ENCODE measurements at regions not wholly inside any gene's neighbourhood (a gene's known extent, or its start where the extent isn't known, plus 50 kb on each side); places are given as distances from the start of the nearest gene placed in this dataset.
A peak's percentile ranks its signal among the peaks of the same experiment; 100 is the strongest.

DNA sequence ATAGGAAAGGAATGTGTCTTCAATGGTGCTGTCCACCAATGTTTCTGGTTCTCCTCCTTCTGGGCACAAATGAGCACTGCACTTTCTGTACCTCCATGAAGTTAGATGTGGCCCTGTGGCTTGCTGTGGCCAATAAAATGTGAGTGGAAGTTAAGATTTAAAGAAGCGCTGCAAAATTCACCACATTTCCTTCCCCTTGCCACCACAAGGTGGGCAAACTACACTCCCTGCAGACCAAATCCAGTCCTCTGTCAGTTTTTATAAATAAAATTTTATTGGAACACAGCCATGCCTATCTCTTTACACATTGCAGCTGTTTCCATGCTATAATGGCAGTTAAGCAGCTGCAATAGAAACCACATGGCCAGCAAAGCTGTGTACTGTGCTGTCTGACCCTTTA is 141.4 kb upstream of the TMPO start:
- no peaks in the 10 kb centered on the region for H3K36me3 Mint-ChIP-seq (ENCODE audit: low read depth)
- H3K27me3 Mint-ChIP-seq = peaks cover 15% of the 10 kb centered on the region
- ChIA-PET CTCF (interaction anchor here (0.5 to 2.4 kb wide), 4 partner anchors 8 to 194 kb away, joined by 3 to 6 read pairs (median 3); no protein-coding TSS in a partner anchor), POLR2A (no interaction called here)
- H3K4me1 Mint-ChIP-seq = peaks cover 12% of the 10 kb centered on the region
- H3K27ac Mint-ChIP-seq = no peak overlapping the region
- H3K9me3 Mint-ChIP-seq (ENCODE audit: low read depth) = no peaks in the 10 kb centered on the region
- no peak for ATAC-seq
- DNase-seq = no peak
- intact Hi-C loops (cut with DNase I, micrococcal nuclease) = loop anchor here (5.0 to 10.0 kb wide), 3 partner anchors 147 to 1387 kb away; no protein-coding TSS in a partner anchor
- no peak overlapping the region for H3K4me3 Mint-ChIP-seq

DNA sequence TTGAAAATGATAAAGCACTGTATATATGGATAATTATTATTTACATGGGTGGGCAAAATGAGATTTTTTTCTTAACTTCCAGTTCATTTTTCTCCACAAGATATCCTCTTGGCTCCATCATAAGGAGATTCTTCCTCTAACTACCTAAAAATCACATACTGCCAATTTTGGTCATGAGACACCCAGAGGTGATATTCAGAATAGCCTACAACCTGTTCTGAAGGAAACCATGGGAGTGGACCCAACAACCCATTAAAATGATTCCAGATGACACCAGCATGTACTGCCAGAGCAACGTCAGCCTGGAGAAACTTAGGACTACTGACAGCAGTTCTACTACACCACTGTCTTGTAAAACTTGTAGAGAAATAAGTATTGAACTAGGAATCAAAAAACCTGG is 136.3 kb upstream of the TMPO start:
- Mint-ChIP-seq H3K9me3 (ENCODE audit: low read depth) (no peaks in the 10 kb centered on the region), H3K27me3 (peaks cover 13% of the 10 kb centered on the region), H3K36me3 (ENCODE audit: low read depth) (no peaks in the 10 kb centered on the region), H3K4me3 (no peak overlapping the region), H3K27ac (no peak overlapping the region), H3K4me1 (no peaks in the 10 kb centered on the region)
- intact Hi-C loops (cut with DNase I, micrococcal nuclease) = loop anchor here in 1 of 2 experiments (10.0 kb wide), 1 partner anchor 154 kb away; no protein-coding TSS in a partner anchor
- ChIA-PET CTCF (interaction anchor here (1.2 kb wide), 1 partner anchor 18 kb away, joined by 4 read pairs; no protein-coding TSS in a partner anchor), POLR2A (no interaction called here)
- no peak for DNase-seq
- no peak for ATAC-seq

DNA sequence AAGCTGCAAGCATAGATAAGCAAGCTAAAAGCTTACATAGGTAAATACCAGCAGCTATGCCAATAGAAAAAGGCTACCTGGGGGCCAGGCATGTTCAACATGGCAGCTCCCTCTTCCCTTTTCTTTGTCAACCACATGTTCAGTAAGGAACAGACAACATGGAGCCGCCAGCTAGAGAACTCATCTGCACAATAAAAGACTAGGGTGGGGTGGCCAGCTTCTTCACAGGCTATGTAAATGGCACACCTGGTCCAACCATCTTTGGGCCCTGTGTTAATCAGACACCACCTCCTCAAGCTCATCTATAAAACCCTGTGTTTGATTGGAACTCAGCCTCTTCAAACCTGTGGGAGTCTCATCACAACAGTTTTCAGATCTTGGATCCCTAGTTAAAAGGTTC is 129.7 kb upstream of the TMPO start:
- no peak for DNase-seq
- Mint-ChIP-seq H3K27ac (no peak overlapping the region), H3K36me3 (ENCODE audit: low read depth) (no peaks in the 10 kb centered on the region), H3K4me3 (no peak overlapping the region), H3K9me3 (ENCODE audit: low read depth) (no peaks in the 10 kb centered on the region), H3K27me3 (peaks cover under 1% of the 10 kb centered on the region), H3K4me1 (no peaks in the 10 kb centered on the region)
- ChIA-PET POLR2A (no interaction called here), CTCF (interaction anchor here (0.7 to 0.8 kb wide), 2 partner anchors 10 to 33 kb away, joined by 3 read pairs; no protein-coding TSS in a partner anchor)
- intact Hi-C loops (cut with DNase I, micrococcal nuclease) = no loop called here
- ATAC-seq = no peak

DNA sequence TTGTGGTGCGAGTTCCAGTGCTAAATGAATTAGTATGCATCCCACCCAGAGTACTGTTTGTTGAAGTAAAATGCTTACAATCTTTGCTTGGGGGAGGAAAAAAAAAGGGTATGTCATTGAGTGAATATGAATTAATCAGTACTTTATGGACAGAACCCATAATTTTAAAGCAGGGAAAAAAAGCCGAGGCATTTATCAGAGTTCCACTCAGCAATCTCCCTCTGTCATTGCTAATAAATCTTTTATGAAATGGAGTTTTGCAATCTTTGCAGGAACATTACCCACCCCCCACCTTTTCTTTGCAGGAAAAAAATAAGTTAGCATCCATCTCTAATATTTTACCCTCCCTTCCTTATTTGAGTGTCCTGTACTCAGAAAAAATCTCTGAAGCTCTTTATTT is 127.9 kb upstream of the TMPO start:
- Mint-ChIP-seq H3K4me3 (no peak overlapping the region), H3K27me3 (no peaks in the 10 kb centered on the region), H3K36me3 (ENCODE audit: low read depth) (no peaks in the 10 kb centered on the region), H3K9me3 (ENCODE audit: low read depth) (no peaks in the 10 kb centered on the region), H3K27ac (no peak overlapping the region), H3K4me1 (no peaks in the 10 kb centered on the region)
- ATAC-seq (no peak), DNase-seq (no peak)
- ChIA-PET POLR2A (no interaction called here), CTCF (no interaction called here)
- intact Hi-C loops (cut with DNase I, micrococcal nuclease) = no loop called here

- Mint-ChIP-seq H3K4me1 (no peaks in the 10 kb centered on the region), H3K27ac (no peak overlapping the region), H3K4me3 (no peak overlapping the region), H3K36me3 (ENCODE audit: low read depth) (no peaks in the 10 kb centered on the region), H3K27me3 (no peaks in the 10 kb centered on the region), H3K9me3 (ENCODE audit: low read depth) (no peaks in the 10 kb centered on the region)
- POLR2A ChIA-PET = no interaction called here
- CTCF ChIA-PET = no interaction called here
- no peak for ATAC-seq
- no peak for DNase-seq
- intact Hi-C loops (cut with DNase I, micrococcal nuclease) = no loop called here
These were observed 127.3 kb upstream of the TMPO start for GRCh38 chr12:98388126-98388525.

DNA sequence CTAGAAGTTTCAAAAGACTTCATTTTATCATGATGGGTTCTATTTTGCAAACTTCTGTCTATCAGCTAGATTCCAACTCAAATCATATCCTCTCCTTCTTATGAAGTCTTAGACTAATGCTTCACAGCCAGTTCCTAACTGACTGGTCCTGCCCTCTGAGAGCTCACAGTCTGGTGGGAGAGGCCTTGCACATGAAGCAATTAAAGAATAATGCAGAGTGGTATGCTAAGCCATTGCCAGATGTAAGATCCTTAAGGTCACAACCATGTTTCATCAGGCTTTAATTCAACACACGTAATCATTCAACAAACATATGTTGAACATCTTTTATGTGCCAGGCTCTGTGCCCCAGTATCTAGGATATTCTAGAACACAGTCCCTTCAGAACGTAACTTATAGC is 125.8 kb upstream of the TMPO start:
- ChIA-PET CTCF (interaction anchor here (0.6 to 1.6 kb wide), 2 partner anchors 15 to 47 kb away, joined by 3 read pairs; no protein-coding TSS in a partner anchor), POLR2A (no interaction called here)
- Mint-ChIP-seq H3K36me3 (ENCODE audit: low read depth) (no peaks in the 10 kb centered on the region), H3K4me3 (no peak overlapping the region), H3K27me3 (no peaks in the 10 kb centered on the region), H3K27ac (no peak overlapping the region), H3K9me3 (ENCODE audit: low read depth) (no peaks in the 10 kb centered on the region), H3K4me1 (no peaks in the 10 kb centered on the region)
- intact Hi-C loops (cut with DNase I, micrococcal nuclease) = no loop called here
- no peak for DNase-seq
- no peak for ATAC-seq

DNA sequence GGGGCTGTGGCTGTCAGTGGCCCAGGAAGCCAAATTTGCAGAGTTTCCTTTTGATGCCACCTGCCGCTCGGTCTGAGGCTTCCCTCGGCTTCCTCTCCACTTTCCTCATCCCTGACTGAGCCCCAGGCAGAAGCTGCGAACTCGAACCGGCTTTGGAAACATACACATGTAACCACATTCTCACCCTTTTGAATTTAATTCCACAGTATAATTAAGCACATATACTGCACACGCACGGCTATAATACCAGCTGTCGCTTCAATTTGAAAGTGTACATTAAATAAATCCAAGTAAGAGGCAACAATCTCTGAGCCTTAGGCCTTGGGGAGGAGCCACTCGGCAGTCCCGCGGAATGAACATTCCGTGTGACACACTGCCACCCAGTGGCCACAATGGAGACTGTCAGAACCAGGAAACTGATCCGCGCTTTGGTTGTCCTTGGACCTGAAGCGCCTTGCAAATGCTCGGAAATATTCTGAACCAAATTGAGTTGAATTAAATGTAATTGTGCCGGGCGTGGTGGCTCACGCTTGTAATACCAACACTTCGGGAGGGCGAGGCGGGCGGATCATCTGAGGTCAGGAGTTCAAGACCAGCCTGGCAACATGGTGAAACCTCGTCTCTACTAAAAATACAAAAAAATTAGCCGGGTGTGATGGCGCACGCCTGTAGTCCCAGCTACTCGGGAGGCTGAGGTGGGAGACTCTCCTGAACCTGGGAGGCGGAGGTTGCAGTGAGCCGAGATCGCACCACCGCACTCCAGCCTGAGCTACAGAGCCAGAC is 117.9 kb upstream of the TMPO start:
- peaks cover 30% of the 10 kb centered on the region for H3K4me1 Mint-ChIP-seq
- POLR2A ChIA-PET = interaction anchor here (0.6 kb wide), 1 partner anchor 127 kb away, joined by 4 read pairs; no protein-coding TSS in a partner anchor
- CTCF ChIA-PET = interaction anchor here (0.6 to 1.8 kb wide), 18 partner anchors 14 to 1257 kb away, joined by 3 to 6 read pairs (median 3); no protein-coding TSS in a partner anchor
- DNase-seq (peak; percentile 89), ATAC-seq (peak; percentile 92)
- no peaks in the 10 kb centered on the region for H3K27me3 Mint-ChIP-seq
- intact Hi-C loops (cut with DNase I, micrococcal nuclease) = loop anchor here (1.0 to 10.0 kb wide), 6 partner anchors 170 to 1818 kb away; no protein-coding TSS in a partner anchor
- H3K9me3 Mint-ChIP-seq (ENCODE audit: low read depth) = no peaks in the 10 kb centered on the region
- peak overlapping the region; percentile 65 for H3K4me3 Mint-ChIP-seq
- H3K27ac Mint-ChIP-seq = peak overlapping the region; percentile 55
- no peaks in the 10 kb centered on the region for H3K36me3 Mint-ChIP-seq (ENCODE audit: low read depth)

DNA sequence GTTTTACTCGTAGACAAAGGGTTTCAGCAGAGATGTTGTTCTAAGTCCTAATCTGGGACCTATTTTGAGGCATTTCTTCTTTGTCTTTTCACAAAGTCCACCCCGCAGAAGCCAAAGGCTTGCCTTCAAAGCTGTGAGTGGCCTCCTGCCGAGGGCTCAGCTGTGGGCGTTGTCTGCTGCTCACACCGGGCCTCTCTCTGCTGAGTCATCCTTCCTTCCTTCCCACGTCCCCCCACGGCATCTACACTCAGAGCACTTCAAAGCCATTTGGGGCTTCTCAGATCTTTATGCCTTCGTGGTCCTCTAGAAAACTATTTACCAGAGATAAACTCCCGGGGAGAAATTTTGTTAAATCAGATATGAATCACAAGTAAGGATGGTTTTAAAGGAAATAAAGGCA is 115.9 kb upstream of the TMPO start:
- intact Hi-C loops (cut with DNase I, micrococcal nuclease) = loop anchor here (5.0 to 10.0 kb wide), 2 partner anchors 1092 to 1095 kb away; no protein-coding TSS in a partner anchor
- CTCF ChIA-PET = interaction anchor here (0.8 to 1.1 kb wide), 2 partner anchors 13 to 18 kb away, joined by 3 to 8 read pairs; no protein-coding TSS in a partner anchor

DNA sequence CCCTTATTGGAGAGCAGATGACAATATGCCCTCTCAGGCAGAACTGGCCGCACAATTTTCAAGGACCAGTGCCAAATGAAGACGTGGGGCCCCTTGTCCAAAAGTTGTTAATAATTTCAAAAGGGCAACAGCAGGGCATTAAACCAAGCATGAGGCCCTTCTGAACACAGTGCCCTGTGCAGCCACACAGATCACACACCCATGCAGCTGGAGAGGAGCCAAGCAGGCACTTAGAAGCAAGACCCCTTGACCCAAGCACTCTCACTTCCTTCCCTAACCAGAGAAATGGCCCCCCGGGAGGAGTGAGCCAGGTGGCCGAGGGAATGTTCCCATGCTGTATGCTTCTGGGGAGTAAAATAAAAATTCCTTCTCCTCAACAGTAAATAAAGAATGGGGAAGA is 114.0 kb upstream of the TMPO start:
- intact Hi-C loops (cut with DNase I, micrococcal nuclease) = no loop called here
- H3K4me1 Mint-ChIP-seq = peaks cover 30% of the 10 kb centered on the region
- ChIA-PET POLR2A (no interaction called here), CTCF (no interaction called here)
- H3K9me3 Mint-ChIP-seq (ENCODE audit: low read depth) = no peaks in the 10 kb centered on the region
- ATAC-seq = no peak
- H3K27ac Mint-ChIP-seq = no peak overlapping the region
- no peak for DNase-seq
- H3K27me3 Mint-ChIP-seq = no peaks in the 10 kb centered on the region
- no peaks in the 10 kb centered on the region for H3K36me3 Mint-ChIP-seq (ENCODE audit: low read depth)
- H3K4me3 Mint-ChIP-seq = no peak overlapping the region

More for the DNA sequence above, 115.9 kb upstream of the TMPO start:
- Mint-ChIP-seq H3K36me3 (ENCODE audit: low read depth) (no peaks in the 10 kb centered on the region), H3K27ac (peak overlapping the region; percentile 12), H3K9me3 (ENCODE audit: low read depth) (no peaks in the 10 kb centered on the region), H3K4me1 (peaks cover 30% of the 10 kb centered on the region), H3K4me3 (no peak overlapping the region), H3K27me3 (no peaks in the 10 kb centered on the region)
- ATAC-seq (peak; percentile 82), DNase-seq (peak; percentile 80)
- POLR2A ChIA-PET = interaction anchor here (0.6 kb wide), 1 partner anchor 88 kb away, joined by 3 read pairs; no protein-coding TSS in a partner anchor

DNA sequence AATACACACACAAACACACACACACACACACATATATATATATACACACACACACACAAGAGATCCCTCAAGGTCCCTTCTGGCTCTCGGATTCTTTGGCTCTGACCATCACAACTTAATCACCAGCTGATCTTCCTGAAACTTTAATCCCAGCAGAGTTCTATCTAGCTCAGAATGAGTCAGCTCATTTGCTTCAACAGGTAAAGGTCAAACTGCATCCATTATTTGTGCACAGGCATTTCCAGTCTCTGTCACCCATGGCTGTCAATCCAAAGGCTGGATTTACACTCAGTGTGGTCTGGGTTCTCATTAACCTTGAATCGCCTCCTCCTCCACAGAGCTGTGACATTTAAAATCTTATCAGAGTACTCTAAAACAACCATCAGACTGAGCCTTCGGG is 113.3 kb upstream of the TMPO start:
- H3K27ac Mint-ChIP-seq = no peak overlapping the region
- no peak for ATAC-seq
- H3K4me1 Mint-ChIP-seq = peaks cover 29% of the 10 kb centered on the region

GRCh38 chr12:98402671-98403070 is 112.7 kb upstream of the TMPO start:
- intact Hi-C loops (cut with DNase I, micrococcal nuclease) = no loop called here
- POLR2A ChIA-PET = no interaction called here
- DNase-seq (no peak), ATAC-seq (no peak)
- Mint-ChIP-seq H3K27me3 (no peaks in the 10 kb centered on the region), H3K27ac (no peak overlapping the region), H3K4me3 (no peak overlapping the region), H3K9me3 (ENCODE audit: low read depth) (no peaks in the 10 kb centered on the region), H3K4me1 (peaks cover 23% of the 10 kb centered on the region), H3K36me3 (ENCODE audit: low read depth) (no peaks in the 10 kb centered on the region)
- CTCF ChIA-PET = interaction anchor here (0.8 kb wide), 1 partner anchor 8 kb away, joined by 3 read pairs; no protein-coding TSS in a partner anchor

More for the DNA sequence above, 113.3 kb upstream of the TMPO start:
- Mint-ChIP-seq H3K36me3 (ENCODE audit: low read depth) (no peaks in the 10 kb centered on the region), H3K9me3 (ENCODE audit: low read depth) (no peaks in the 10 kb centered on the region), H3K4me3 (no peak overlapping the region), H3K27me3 (no peaks in the 10 kb centered on the region)
- DNase-seq = no peak
- intact Hi-C loops (cut with DNase I, micrococcal nuclease) = no loop called here
- ChIA-PET POLR2A (no interaction called here), CTCF (interaction anchor here (0.8 kb wide), 1 partner anchor 8 kb away, joined by 3 read pairs; no protein-coding TSS in a partner anchor)

- Mint-ChIP-seq H3K36me3 (ENCODE audit: low read depth) (no peaks in the 10 kb centered on the region), H3K4me3 (no peak overlapping the region), H3K9me3 (ENCODE audit: low read depth) (no peaks in the 10 kb centered on the region), H3K27ac (no peak overlapping the region), H3K27me3 (no peaks in the 10 kb centered on the region), H3K4me1 (peaks cover 22% of the 10 kb centered on the region)
- ChIA-PET POLR2A (no interaction called here), CTCF (interaction anchor here (0.7 kb wide), 1 partner anchor 28 kb away, joined by 4 read pairs; no protein-coding TSS in a partner anchor)
- no peak for DNase-seq
- ATAC-seq = no peak
- intact Hi-C loops (cut with DNase I, micrococcal nuclease) = no loop called here
These were observed 112.0 kb upstream of the TMPO start for GRCh38 chr12:98403385-98403784.
